ENCODE measurements at regions not wholly inside any gene's neighbourhood (a gene's known extent, or its start where the extent isn't known, plus 50 kb on each side); places are given as distances from the start of the nearest gene placed in this dataset.

- no peak overlapping the region for H2AK5ac ChIP-seq (ENCODE audit: low read depth, low read length)
- ChIA-PET CTCF (ENCODE audit: partially characterized antibody) (interaction anchor here (0.9 to 1.7 kb wide), 2 partner anchors 12 kb away, joined by 4 to 6 read pairs; no protein-coding TSS in a partner anchor), POLR2A (ENCODE audit: partially characterized antibody) (no interaction called here)
- no peaks in the 10 kb centered on the region for H3K23me2 ChIP-seq (ENCODE audit: low read depth, low read length)
- FAIRE-seq (no peak), DNase-seq (ENCODE audit: low read depth in 1 of 2, low spot score in 2 of 2) (no peak)
- no peak overlapping the region for H3K23ac ChIP-seq (ENCODE audit: insufficient read length)
- WGBS, 2 experiments (ENCODE audit: extremely low coverage in 1 of 2, insufficient coverage in 1 of 2, insufficient read length in 1 of 2, insufficient replicate concordance in 2 of 2, low coverage in 1 of 2, low lambda C conversion rate in 2 of 2, missing lambda C conversion rate in 1 of 2), result 94% methylated on average over 5 of the region's 5 CpGs; no CpG with 5 or more reads in 1 of the 2 experiments
- H4K91ac ChIP-seq (replicated peaks; ENCODE audit: insufficient read length, low read length), result no peak overlapping the region
- H3K79me1 ChIP-seq (ENCODE audit: low read depth, low read length), result no peaks in the 10 kb centered on the region
- no peak overlapping the region for H2BK15ac ChIP-seq (ENCODE audit: low read length)
- no peak overlapping the region for H3K18ac ChIP-seq (ENCODE audit: extremely low read depth, low read length)
- no peak overlapping the region for H3K56ac ChIP-seq (replicated peaks; ENCODE audit: insufficient read length, low read depth, low read length)
- no peaks in the 10 kb centered on the region for H3K36me3 ChIP-seq (ENCODE audit: control insufficient read depth in 2 of 4, insufficient read depth in 4 of 4, low read length in 3 of 4)
- no peaks in the 10 kb centered on the region for H3K27me3 ChIP-seq (replicated peaks in 1 of 4; ENCODE audit: control insufficient read depth in 3 of 4, extremely low read depth in 1 of 4, insufficient read depth in 3 of 4, low read length in 3 of 4)
- H4K5ac ChIP-seq (ENCODE audit: insufficient read length, low read depth, low read length), result no peak overlapping the region
- H3K9ac ChIP-seq (replicated peaks in 1 of 4; ENCODE audit: extremely low read depth in 1 of 4, low read depth in 3 of 4, low read length in 3 of 4), result no peak overlapping the region
- H2BK5ac ChIP-seq (ENCODE audit: low read depth, low read length), result no peak overlapping the region
- no peak overlapping the region for H3K27ac ChIP-seq (ENCODE audit: low read depth, low read length)
- H4K20me1 ChIP-seq (replicated peaks in 1 of 2; ENCODE audit: control insufficient read depth in 1 of 2, insufficient read depth in 2 of 2, low read length in 2 of 2), result no peaks in the 10 kb centered on the region
- no peak overlapping the region for H3K4ac ChIP-seq (replicated peaks; ENCODE audit: insufficient read length, low read depth, low read length)
- no peak overlapping the region for H4K8ac ChIP-seq (ENCODE audit: extremely low read depth, insufficient read depth, low read length)
- H2BK120ac ChIP-seq (replicated peaks; ENCODE audit: low read depth, low read length), result no peak overlapping the region
- no peaks in the 10 kb centered on the region for H3K79me2 ChIP-seq (ENCODE audit: control insufficient read depth in 1 of 2, insufficient read depth in 2 of 2, low read length in 2 of 2)
- no peak overlapping the region for H3K4me3 ChIP-seq (ENCODE audit: extremely low read depth in 1 of 4, insufficient read depth in 2 of 4, low read depth in 3 of 4, low read length in 4 of 4)
- no peak overlapping the region for H2AFZ ChIP-seq (ENCODE audit: low read length)
- no peaks in the 10 kb centered on the region for H3K9me3 ChIP-seq (ENCODE audit: insufficient read depth in 2 of 2, low read depth in 1 of 2, low read length in 1 of 2)
- no peak overlapping the region for H3K14ac ChIP-seq (ENCODE audit: insufficient read length)
- H3K4me2 ChIP-seq (ENCODE audit: insufficient read depth in 1 of 2, low read depth in 2 of 2, low read length in 2 of 2), result no peak overlapping the region
- H2BK12ac ChIP-seq (ENCODE audit: low read depth, low read length), result no peak overlapping the region
- H3K4me1 ChIP-seq (replicated peaks in 1 of 4; ENCODE audit: control insufficient read depth in 3 of 4, insufficient read depth in 4 of 4, low read length in 3 of 4), result no peaks in the 10 kb centered on the region
- H2BK20ac ChIP-seq (ENCODE audit: low read length), result no peak overlapping the region
- TF ChIP-seq RNF2 (IDR thresholded peaks at IDR 0.05; ENCODE audit: borderline replicate concordance, low read depth, low read length, missing control alignments, poor library complexity, severe bottlenecking) (no peak), EGR1 (IDR thresholded peaks at IDR 0.05; ENCODE audit: borderline replicate concordance, low read depth, low read length) (no peak), RBBP5 (IDR thresholded peaks at IDR 0.05; ENCODE audit: borderline replicate concordance, low read depth, low read length) (no peak), CTBP2 (IDR thresholded peaks at IDR 0.05; ENCODE audit: borderline replicate concordance, insufficient read depth, insufficient read length, low read length) (no peak), KDM1A (IDR thresholded peaks at IDR 0.05; ENCODE audit: borderline replicate concordance, low read length) (no peak), ASH2L (IDR thresholded peaks at IDR 0.05; ENCODE audit: low read length) (no peak), RXRA (IDR thresholded peaks at IDR 0.05; ENCODE audit: insufficient read depth, low read depth, low read length) (no peak), SP2 (IDR thresholded peaks at IDR 0.05; ENCODE audit: low read length) (no peak), RAD21 (IDR thresholded peaks at IDR 0.05 in 1 of 2, conservative IDR thresholded peaks at IDR 0.05 in 1 of 2; ENCODE audit: low read depth in 2 of 2, low read length in 2 of 2) (no peak), E2F6 (IDR thresholded peaks at IDR 0.05) (no peak), KDM4A (IDR thresholded peaks at IDR 0.05; ENCODE audit: low read depth, low read length, severe bottlenecking) (no peak), CEBPB (IDR thresholded peaks at IDR 0.05; ENCODE audit: low read depth, low read length) (no peak), NANOG (IDR thresholded peaks at IDR 0.05; ENCODE audit: insufficient read depth, low read depth, low read length, poor library complexity, severe bottlenecking) (no peak)
These were observed 283.2 kb downstream of the KCNS3 start for GRCh38 chr2:18161681-18162080.
